K562 (cell line): ENCODE measurements at regions not wholly inside any gene's neighbourhood (a gene's known extent, or its start where the extent isn't known, plus 50 kb on each side); places are given as distances from the start of the nearest gene placed in this dataset.

Experiments
- ATAC-seq: fragments of 200-7000 bp; cut with Tn5 transposase; 3 replicates; pipeline ENCODE4 v1.9.1; 2020; ENCODE audit warnings: moderate library complexity
- BruUV-seq: library from RNA; stranded (reverse); fragments of 400-500 nt; replicated peaks from 2 replicates; lab custom pipeline; 2021; lab: Mats Ljungman, UMichigan
- CTCF ChIA-PET: fragments of 300-600 bp; formaldehyde crosslinking; extraction: SDS; loops from one replicate; lab custom pipeline; 2021; ENCODE audit warnings: low intra/inter-chr PET ratio; lab: Yijun Ruan, JAX
- POLR2A ChIA-PET: fragments of 300-600, 350-650 bp; sonication (Branson Sonifier 250); formaldehyde crosslinking; extraction: SDS; loops from one replicate; lab custom pipeline; 2021; ENCODE audit warnings: antibody characterized with exemption, inconsistent platforms; lab: Yijun Ruan, JAX
- DNase-seq, 4 experiments: peaks; one replicate each; pipeline versions ENCODE4 v3.0.0 to v3.0.0-alpha.2; 2011 to 2018; ENCODE audit warnings: low spot score in 3 of 4, mixed read lengths in 3 of 4; ENCODE audit errors: extremely low read depth in 1 of 4
- FAIRE-seq: peaks from 2 replicates; lab custom pipeline; 2011; peaks lifted over from hg19 to GRCh38; lab: Jason Lieb, UNC
- H2AFZ ChIP-seq: 2 replicates; pipeline ENCODE4 v1.6.0; 2011; ENCODE audit warnings: low read depth, low read length, control low read depth, inconsistent platforms
- H3K27ac ChIP-seq: fragments of 200-600 bp; 3 replicates; pipeline ENCODE4 v1.8.0; 2011; ENCODE audit warnings: low read depth, mild to moderate bottlenecking, control low read depth, inconsistent platforms, low read length, moderate library complexity, mixed read lengths; ENCODE audit errors: extremely low read depth
- H3K27me3 ChIP-seq, 2 experiments: fragments of 300-600 bp in 1 of 2; 2 replicates in 1 of 2; 3 replicates in 1 of 2; pipeline versions ENCODE4 v1.6.0 to v1.8.0; 2011; ENCODE audit warnings: inconsistent platforms in 2 of 2, low read length in 2 of 2, mild to moderate bottlenecking in 1 of 2, mixed read lengths in 1 of 2, moderate library complexity in 1 of 2; ENCODE audit not compliant: control insufficient read depth in 2 of 2, insufficient read depth in 2 of 2
- H3K36me3 ChIP-seq: fragments of 300-600 bp; 3 replicates; pipeline ENCODE4 v1.8.0; 2011; ENCODE audit warnings: mild to moderate bottlenecking, low read length, inconsistent platforms; ENCODE audit not compliant: control insufficient read depth, insufficient read depth
- H3K4me1 ChIP-seq, 2 experiments: fragments of 200-600 bp in 1 of 2; replicated peaks in 1 of 2; 2 replicates in 1 of 2; 3 replicates in 1 of 2; pipeline versions ENCODE4 v1.5.1 to v1.8.0; 2011; ENCODE audit warnings: inconsistent platforms in 2 of 2, low read length in 2 of 2, mild to moderate bottlenecking in 1 of 2, mixed read lengths in 1 of 2, moderate library complexity in 1 of 2; ENCODE audit not compliant: control insufficient read depth in 2 of 2, insufficient read depth in 2 of 2
- H3K4me2 ChIP-seq: 2 replicates; pipeline ENCODE4 v1.6.1; 2011; ENCODE audit warnings: low read length, control low read depth, inconsistent platforms, mixed read lengths; ENCODE audit not compliant: insufficient read depth
- H3K4me3 ChIP-seq: fragments of 200-600 bp; sonication (generic), shearing (Covaris generic); 2 replicates; pipeline ENCODE4 v1.5.1; 2016; ENCODE audit warnings: control low read depth, inconsistent platforms
- H3K79me2 ChIP-seq: fragments of 200-600 bp; 3 replicates; pipeline ENCODE4 v1.8.0; 2011; ENCODE audit warnings: low read length, inconsistent platforms; ENCODE audit not compliant: control insufficient read depth, insufficient read depth
- H3K9ac ChIP-seq, 2 experiments: 2 replicates each; pipeline versions ENCODE4 v1.6.0 to v1.6.1; 2011; ENCODE audit warnings: low read depth in 2 of 2, low read length in 2 of 2, control low read depth in 1 of 2, inconsistent platforms in 1 of 2, mild to moderate bottlenecking in 1 of 2, mixed read lengths in 1 of 2; ENCODE audit not compliant: insufficient read depth in 1 of 2
- H3K9me1 ChIP-seq: one replicate; pipeline ENCODE4 v1.6.0; 2011; ENCODE audit warnings: inconsistent platforms, mild to moderate bottlenecking, low read length, moderate library complexity; ENCODE audit not compliant: control insufficient read depth, insufficient read depth
- H3K9me3 ChIP-seq: replicated peaks from 2 replicates; pipeline ENCODE4 v1.5.1; 2011; ENCODE audit warnings: low read depth, low read length, inconsistent platforms; ENCODE audit not compliant: control insufficient read depth, insufficient read depth
- H4K20me1 ChIP-seq: replicated peaks from 2 replicates; pipeline ENCODE4 v1.6.1; 2011; ENCODE audit warnings: low read length, inconsistent platforms, mixed read lengths; ENCODE audit not compliant: control insufficient read depth, insufficient read depth
- CBFA2T2 ChIP-seq: fragments of 450-650 bp; conservative IDR thresholded peaks from 2 replicates; pipeline ENCODE4 v1.6.1; 2017; ENCODE audit warnings: mild to moderate bottlenecking
- CBFA2T3 ChIP-seq: fragments of 450-650 bp; IDR thresholded peaks from 2 replicates; pipeline ENCODE4 v1.6.1; 2017
- DMBX1 ChIP-seq: fragments of 250-450 bp; sonication (Bioruptor Pico); IDR thresholded peaks from 2 replicates; pipeline ENCODE4 v1.8.0; 2022; ENCODE audit warnings: inconsistent platforms, mild to moderate bottlenecking, moderate library complexity, borderline replicate concordance
- ESRRA ChIP-seq: fragments of 450-650 bp; IDR thresholded peaks from 2 replicates; pipeline ENCODE4 v1.6.1; 2014; ENCODE audit warnings: low read depth, mild to moderate bottlenecking, moderate library complexity, borderline replicate concordance
- IFI16 ChIP-seq: fragments of 250-450 bp; sonication (Bioruptor Pico); IDR thresholded peaks from 2 replicates; pipeline ENCODE4 v2.1.2; 2022; ENCODE audit warnings: mild to moderate bottlenecking, inconsistent platforms
- MAFF ChIP-seq: IDR thresholded peaks from 2 replicates; pipeline ENCODE4 v1.6.1; 2012; ENCODE audit warnings: low read length, improper control_type of control experiment
- MAZ ChIP-seq, 2 experiments: fragments of 450-650 bp in 1 of 2; sonication (generic) in 1 of 2; formaldehyde crosslinking; IDR thresholded peaks in 1 of 2; conservative IDR thresholded peaks in 1 of 2; 2 replicates each; pipeline versions ENCODE4 v1.4.0 to v1.5.0; 2020; ENCODE audit warnings: mild to moderate bottlenecking in 1 of 2, missing genetic modification reagents in 1 of 2
- MTA3 ChIP-seq: fragments of 450-650 bp; formaldehyde crosslinking; IDR thresholded peaks from 2 replicates; pipeline ENCODE4 v1.6.1; 2017; ENCODE audit warnings: mild to moderate bottlenecking, borderline replicate concordance
- NFYB ChIP-seq: IDR thresholded peaks from 2 replicates; pipeline ENCODE4 v1.6.1; 2011; ENCODE audit warnings: mild to moderate bottlenecking, moderate library complexity; ENCODE audit not compliant: insufficient read length; ENCODE audit errors: extremely low read depth
- PRDM10 ChIP-seq: fragments of 450-650 bp; IDR thresholded peaks from 2 replicates; pipeline ENCODE4 v1.6.1; 2018; ENCODE audit not compliant: partially characterized antibody
- RAD21 ChIP-seq, 2 experiments: fragments of 250-450 bp in 1 of 2; fragments of 450-650 bp in 1 of 2; sonication (Bioruptor Pico) in 1 of 2; formaldehyde crosslinking in 1 of 2; IDR thresholded peaks in 1 of 2; conservative IDR thresholded peaks in 1 of 2; 2 replicates each; pipeline versions ENCODE4 v1.4.0 to v1.8.0; 2020 to 2022; ENCODE audit warnings: mild to moderate bottlenecking in 2 of 2, moderate library complexity in 1 of 2
- RCOR1 ChIP-seq, 2 experiments: IDR thresholded peaks; 2 replicates each; pipeline ENCODE4 v1.6.1; 2012; ENCODE audit warnings: low read depth in 2 of 2, low read length in 2 of 2, borderline replicate concordance in 1 of 2, improper control_type of control experiment in 1 of 2
- SREBF2 ChIP-seq: sonication (generic); formaldehyde crosslinking; IDR thresholded peaks from 2 replicates; pipeline ENCODE4 v1.4.0; 2020; ENCODE audit warnings: mild to moderate bottlenecking, missing genetic modification reagents
- TEAD4 ChIP-seq, 2 experiments: sonication (generic) in 1 of 2; formaldehyde crosslinking in 1 of 2; IDR thresholded peaks; 2 replicates each; pipeline versions ENCODE4 v1.6.1 to v1.8.0; 2012 to 2022; ENCODE audit warnings: borderline replicate concordance in 1 of 2, inconsistent platforms in 1 of 2, low read length in 1 of 2, mild to moderate bottlenecking in 1 of 2, missing genetic modification reagents in 1 of 2
- TOE1 ChIP-seq, 2 experiments: fragments of 450-650 bp in 1 of 2; sonication (generic) in 1 of 2; formaldehyde crosslinking in 1 of 2; IDR thresholded peaks; 2 replicates each; pipeline versions ENCODE4 v1.7.1 to v1.8.0; 2016 to 2022; ENCODE audit warnings: borderline replicate concordance in 2 of 2, mild to moderate bottlenecking in 2 of 2, antibody characterized with exemption in 1 of 2, inconsistent platforms in 1 of 2, low read depth in 1 of 2, missing genetic modification reagents in 1 of 2, moderate library complexity in 1 of 2
- WGBS: fragments of 100-300 bp; shearing (Covaris generic); methylation state at CpG from one replicate; pipeline ENCODE4 v1.1.6; 2016; ENCODE audit warnings: low coverage, mixed read lengths; ENCODE audit not compliant: insufficient coverage; ENCODE audit errors: missing lambda C conversion rate; 5-methylcytosine and 5-hydroxymethylcytosine counted together
- in situ Hi-C: fragments of 300-500 bp; cut with MboI; formaldehyde crosslinking; loops from 4 replicates; pipeline ENCODE4 v1.15.0; 2018; ENCODE audit warnings: inconsistent platforms, mixed read lengths
- intact Hi-C: fragments of 100-400 bp; cut with micrococcal nuclease; formaldehyde crosslinking; loops from 2 replicates; pipeline ENCODE4 v1.14.2; 2022
- TF ChIP-seq, protein P1 (sequence below): sonication (generic); formaldehyde crosslinking; IDR thresholded peaks from 2 replicates; pipeline ENCODE4 v1.8.1; 2023; ENCODE audit warnings: mild to moderate bottlenecking, missing genetic modification reagents

DNA sequence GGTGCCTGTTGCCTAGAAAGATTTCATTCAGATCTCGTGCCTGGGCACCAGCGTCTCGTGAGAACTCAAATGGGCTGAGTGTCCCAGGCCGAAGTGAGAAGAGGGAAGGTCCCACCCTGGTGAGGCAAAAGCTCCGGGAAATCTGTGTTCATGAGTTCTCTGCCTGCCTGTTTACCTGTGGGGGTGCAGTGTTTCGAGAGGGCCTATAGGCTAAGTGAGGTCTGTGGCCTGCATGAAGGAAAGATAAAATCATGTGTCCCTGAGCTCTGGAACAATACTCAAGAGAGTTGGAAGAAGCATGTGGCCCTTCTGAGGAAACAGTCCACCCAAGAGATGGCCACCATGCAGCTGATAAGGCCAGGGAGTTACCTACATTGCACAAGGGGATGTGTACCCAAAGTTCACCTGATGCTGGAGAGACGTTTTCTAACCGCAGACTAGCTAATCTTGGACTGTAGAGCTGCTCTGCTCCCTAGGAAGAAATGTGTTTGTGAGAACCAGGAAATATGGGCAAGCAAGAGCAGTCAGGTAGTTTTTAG is 63.5 kb upstream of the ST3GAL5 start:
- Histone ChIP-seq H3K4me1 (peaks cover 21 to 28% of the 10 kb centered on the region in 2 experiments), H3K4me3 (no peak overlapping the region), H2AFZ (peak overlapping the region; percentile 76), H3K4me2 (peak overlapping the region; percentile 28), H3K27me3 (no peaks in the 10 kb centered on the region), H4K20me1 (no peaks in the 10 kb centered on the region), H3K36me3 (no peaks in the 10 kb centered on the region), H3K9me3 (no peaks in the 10 kb centered on the region; the same call in 1 of the 2 replicates), H3K79me2 (no peaks in the 10 kb centered on the region), H3K9ac (peak overlapping the region; percentile 8 to 49; a peak in 1 of 4 replicates), H3K27ac (peak overlapping the region; percentile 20; the same call in 2 of the 3 replicates), H3K9me1 (no peaks in the 10 kb centered on the region)
- 36% methylated on average over 8 of the region's 8 CpGs for WGBS
- ChIA-PET POLR2A (interaction anchor here (0.6 kb wide), 1 partner anchor 102 kb away, joined by 5 read pairs; no protein-coding TSS in a partner anchor), CTCF (no interaction called here)
- in situ Hi-C loops (no loop called here), intact Hi-C loops (loop anchor here (2.0 to 5.0 kb wide), 3 partner anchors 17 to 65 kb away; partner anchors contain the start of gene ST3GAL5)
- peak; percentile 88 for FAIRE-seq
- peak in 3 of 4 experiments; percentile 23 to 71 (median 47) for DNase-seq
- no TSS peak for BruUV-seq
- ATAC-seq: peak; percentile 73
- TF ChIP-seq TOE1 (IDR thresholded peaks at IDR 0.05; ENCODE audit: borderline replicate concordance): 0 out of 2 replicates have a peak, but pooled peaks have one; percentile 22
- no peak for TF ChIP-seq TOE1 (CRISPR knock-in tag; IDR thresholded peaks at IDR 0.05; ENCODE audit: borderline replicate concordance, low read depth)
- peak; percentile 52; the same call in 1 of the 2 replicates for TF ChIP-seq ESRRA
- TF ChIP-seq DMBX1: 0 out of 2 replicates have a peak, but pooled peaks have one; percentile 42
- no peak for TF ChIP-seq SREBF2 (CRISPR knock-in tag)
- TF ChIP-seq CBFA2T2: peak; percentile 22
- TF ChIP-seq IFI16 (CRISPR knock-in tag): no peak
- no peak for TF ChIP-seq PRDM10
- TF ChIP-seq, protein P1, sequence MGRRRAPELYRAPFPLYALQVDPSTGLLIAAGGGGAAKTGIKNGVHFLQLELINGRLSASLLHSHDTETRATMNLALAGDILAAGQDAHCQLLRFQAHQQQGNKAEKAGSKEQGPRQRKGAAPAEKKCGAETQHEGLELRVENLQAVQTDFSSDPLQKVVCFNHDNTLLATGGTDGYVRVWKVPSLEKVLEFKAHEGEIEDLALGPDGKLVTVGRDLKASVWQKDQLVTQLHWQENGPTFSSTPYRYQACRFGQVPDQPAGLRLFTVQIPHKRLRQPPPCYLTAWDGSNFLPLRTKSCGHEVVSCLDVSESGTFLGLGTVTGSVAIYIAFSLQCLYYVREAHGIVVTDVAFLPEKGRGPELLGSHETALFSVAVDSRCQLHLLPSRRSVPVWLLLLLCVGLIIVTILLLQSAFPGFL (CRISPR knock-in tag): no peak
- TF ChIP-seq RAD21 (CRISPR knock-in tag; conservative IDR thresholded peaks at IDR 0.05 in 1 of 2, IDR thresholded peaks at IDR 0.05 in 1 of 2): 0 out of 4 replicates have a peak, but pooled peaks of 1 of the 2 experiments have one; percentile 14
- no peak for TF ChIP-seq MTA3
- no peak for TF ChIP-seq NFYB
- peak; percentile 68 for TF ChIP-seq CBFA2T3
- TF ChIP-seq RCOR1 (IDR thresholded peaks at IDR 0.05; ENCODE audit: borderline replicate concordance in 1 of 2, low read depth in 2 of 2, low read length in 2 of 2): peak in 1 of 2 experiments; percentile 63; a peak in 1 of 4 replicates
- TF ChIP-seq MAFF: no peak
- TF ChIP-seq TEAD4 (IDR thresholded peaks at IDR 0.05; ENCODE audit: low read length): peak; percentile 70; the same call in 1 of the 2 replicates
- no peak for TF ChIP-seq TEAD4 (CRISPR knock-in tag; IDR thresholded peaks at IDR 0.05; ENCODE audit: borderline replicate concordance)
- 0 out of 4 replicates have a peak, but pooled peaks of 1 of the 2 experiments have one; percentile 23 for TF ChIP-seq MAZ (CRISPR knock-in tag; conservative IDR thresholded peaks at IDR 0.05 in 1 of 2, IDR thresholded peaks at IDR 0.05 in 1 of 2)
